ENCODE measurements at regions not wholly inside any gene's neighbourhood (a gene's known extent, or its start where the extent isn't known, plus 50 kb on each side); places are given as distances from the start of the nearest gene placed in this dataset.

- intact Hi-C loops (cut with micrococcal nuclease) = no loop called here
These were observed 85.8 kb upstream of the KCNMB2 start for GRCh38 chr3:178450476-178450875.

GRCh38 chr3:178451799-178452198 lies 84.4 kb upstream of the KCNMB2 start:
- Histone ChIP-seq H3K9ac (ENCODE audit: low read length) (no peak overlapping the region), H3K9me2 (replicated peaks; ENCODE audit: low read length) (no peaks in the 10 kb centered on the region), H2AFZ (ENCODE audit: low read length) (no peak overlapping the region), H3K27ac (ENCODE audit: low read length) (no peak overlapping the region), H3K79me2 (ENCODE audit: low read length) (no peaks in the 10 kb centered on the region), H4K20me1 (ENCODE audit: low read length) (no peaks in the 10 kb centered on the region), H3K27me3 (ENCODE audit: low read length) (peaks cover 5% of the 10 kb centered on the region; the same call in 1 of the 2 replicates), H3K4me3 (ENCODE audit: low read length) (no peak overlapping the region), H3K4me1 (ENCODE audit: insufficient read depth, low read length) (no peaks in the 10 kb centered on the region), H3K4me2 (ENCODE audit: low read length) (no peak overlapping the region), H3K9me3 (ENCODE audit: low read length) (no peaks in the 10 kb centered on the region), H3K36me3 (ENCODE audit: low read depth, low read length) (no peaks in the 10 kb centered on the region), H3F3A (ENCODE audit: low read length, unreplicated experiment) (no peaks in the 10 kb centered on the region)
- DNase-seq (no peak), ATAC-seq (no peak)
- BruUV-seq (replicated peaks) = no TSS peak
- TF ChIP-seq EZH2 (IDR thresholded peaks at IDR 0.05; ENCODE audit: low read length, unreplicated experiment) (no peak), CTCF (conservative IDR thresholded peaks at IDR 0.05; ENCODE audit: low read depth, low read length) (no peak), EZH2phosphoT487 (IDR thresholded peaks at IDR 0.05; ENCODE audit: borderline replicate concordance, low read length) (no peak)
- ChIA-PET POLR2A (ENCODE audit: unreplicated experiment) (no interaction called here), CTCF (no interaction called here)
- intact Hi-C loops (cut with micrococcal nuclease) = no loop called here

More at GRCh38 chr3:178450476-178450875, 85.8 kb upstream of the KCNMB2 start:
- Histone ChIP-seq H3F3A (ENCODE audit: low read length, unreplicated experiment) (no peaks in the 10 kb centered on the region), H3K9ac (ENCODE audit: low read length) (no peak overlapping the region), H3K4me2 (ENCODE audit: low read length) (no peak overlapping the region), H3K4me3 (ENCODE audit: low read length) (no peak overlapping the region), H3K27me3 (ENCODE audit: low read length) (no peaks in the 10 kb centered on the region; the same call in 1 of the 2 replicates), H3K4me1 (ENCODE audit: insufficient read depth, low read length) (no peaks in the 10 kb centered on the region), H4K20me1 (ENCODE audit: low read length) (no peaks in the 10 kb centered on the region), H3K36me3 (ENCODE audit: low read depth, low read length) (no peaks in the 10 kb centered on the region), H3K9me2 (replicated peaks; ENCODE audit: low read length) (no peaks in the 10 kb centered on the region), H2AFZ (ENCODE audit: low read length) (no peak overlapping the region), H3K9me3 (ENCODE audit: low read length) (no peaks in the 10 kb centered on the region), H3K79me2 (ENCODE audit: low read length) (no peaks in the 10 kb centered on the region), H3K27ac (ENCODE audit: low read length) (no peak overlapping the region)
- DNase-seq (no peak), ATAC-seq (no peak)
- TF ChIP-seq EZH2 (IDR thresholded peaks at IDR 0.05; ENCODE audit: low read length, unreplicated experiment) (no peak), CTCF (conservative IDR thresholded peaks at IDR 0.05; ENCODE audit: low read depth, low read length) (no peak), EZH2phosphoT487 (IDR thresholded peaks at IDR 0.05; ENCODE audit: borderline replicate concordance, low read length) (no peak)
- ChIA-PET CTCF (no interaction called here), POLR2A (ENCODE audit: unreplicated experiment) (interaction anchor here (0.7 kb wide), 1 partner anchor 713 kb away, joined by 3 read pairs; no protein-coding TSS in a partner anchor)
- no TSS peak for BruUV-seq (replicated peaks)

GRCh38 chr3:178454726-178455125 lies 81.5 kb upstream of the KCNMB2 start:
- no peaks in the 10 kb centered on the region for H3K9me2 ChIP-seq (replicated peaks; ENCODE audit: low read length)
- H3K79me2 ChIP-seq (ENCODE audit: low read length) = no peaks in the 10 kb centered on the region
- H3K9ac ChIP-seq (ENCODE audit: low read length) = no peak overlapping the region
- TF ChIP-seq CTCF (conservative IDR thresholded peaks at IDR 0.05; ENCODE audit: low read depth, low read length) (no peak), EZH2 (IDR thresholded peaks at IDR 0.05; ENCODE audit: low read length, unreplicated experiment) (no peak), EZH2phosphoT487 (IDR thresholded peaks at IDR 0.05; ENCODE audit: borderline replicate concordance, low read length) (no peak)
- DNase-seq (no peak), ATAC-seq (no peak)
- intact Hi-C loops (cut with micrococcal nuclease) = no loop called here
- ChIA-PET CTCF (no interaction called here), POLR2A (ENCODE audit: unreplicated experiment) (no interaction called here)
- no peak overlapping the region for H3K4me2 ChIP-seq (ENCODE audit: low read length)
- H3K27me3 ChIP-seq (ENCODE audit: low read length) = peaks cover 34% of the 10 kb centered on the region
- H3K4me3 ChIP-seq (ENCODE audit: low read length) = no peak overlapping the region
- no peaks in the 10 kb centered on the region for H3K36me3 ChIP-seq (ENCODE audit: low read depth, low read length)
- no TSS peak for BruUV-seq (replicated peaks)
- H4K20me1 ChIP-seq (ENCODE audit: low read length) = no peaks in the 10 kb centered on the region
- no peak overlapping the region for H3K27ac ChIP-seq (ENCODE audit: low read length)
- H3K9me3 ChIP-seq (ENCODE audit: low read length) = no peaks in the 10 kb centered on the region
- H2AFZ ChIP-seq (ENCODE audit: low read length) = no peak overlapping the region
- no peaks in the 10 kb centered on the region for H3F3A ChIP-seq (ENCODE audit: low read length, unreplicated experiment)
- no peaks in the 10 kb centered on the region for H3K4me1 ChIP-seq (ENCODE audit: insufficient read depth, low read length)

All from PC-3 (cell line).